ENCODE measurements at regions not wholly inside any gene's neighbourhood (a gene's known extent, or its start where the extent isn't known, plus 50 kb on each side); places are given as distances from the start of the nearest gene placed in this dataset.
"Not testable (repeated sequence)": the region's sequence is repeated elsewhere in the genome, so short reads cannot be mapped to it uniquely, and the experiment has no call there.

GRCh38 chr2:356304-356703, 68.4 kb upstream of the ALKAL2 start:
- TF ChIP-seq, protein P1, sequence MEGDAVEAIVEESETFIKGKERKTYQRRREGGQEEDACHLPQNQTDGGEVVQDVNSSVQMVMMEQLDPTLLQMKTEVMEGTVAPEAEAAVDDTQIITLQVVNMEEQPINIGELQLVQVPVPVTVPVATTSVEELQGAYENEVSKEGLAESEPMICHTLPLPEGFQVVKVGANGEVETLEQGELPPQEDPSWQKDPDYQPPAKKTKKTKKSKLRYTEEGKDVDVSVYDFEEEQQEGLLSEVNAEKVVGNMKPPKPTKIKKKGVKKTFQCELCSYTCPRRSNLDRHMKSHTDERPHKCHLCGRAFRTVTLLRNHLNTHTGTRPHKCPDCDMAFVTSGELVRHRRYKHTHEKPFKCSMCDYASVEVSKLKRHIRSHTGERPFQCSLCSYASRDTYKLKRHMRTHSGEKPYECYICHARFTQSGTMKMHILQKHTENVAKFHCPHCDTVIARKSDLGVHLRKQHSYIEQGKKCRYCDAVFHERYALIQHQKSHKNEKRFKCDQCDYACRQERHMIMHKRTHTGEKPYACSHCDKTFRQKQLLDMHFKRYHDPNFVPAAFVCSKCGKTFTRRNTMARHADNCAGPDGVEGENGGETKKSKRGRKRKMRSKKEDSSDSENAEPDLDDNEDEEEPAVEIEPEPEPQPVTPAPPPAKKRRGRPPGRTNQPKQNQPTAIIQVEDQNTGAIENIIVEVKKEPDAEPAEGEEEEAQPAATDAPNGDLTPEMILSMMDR (IDR thresholded peaks at IDR 0.05; ENCODE audit: extremely low read depth in 1 of 2, insufficient read depth in 1 of 2, low read depth in 1 of 2, low read length in 2 of 2), result not testable (repeated sequence)
- not testable (repeated sequence) for TF ChIP-seq JUN (IDR thresholded peaks at IDR 0.05; ENCODE audit: borderline replicate concordance, insufficient read depth, insufficient read length, low read depth); EZH2 (IDR thresholded peaks at IDR 0.05; ENCODE audit: borderline replicate concordance, low read depth, low read length, severe bottlenecking); POLR2AphosphoS5 (IDR thresholded peaks at IDR 0.05; ENCODE audit: insufficient read depth, low read depth, low read length)

Data from endothelial cell of umbilical vein (primary cell).